Pancreas (tissue), 10 donors: ENCODE measurements at regions not wholly inside any gene's neighbourhood (a gene's known extent, or its start where the extent isn't known, plus 50 kb on each side); places are given as distances from the start of the nearest gene placed in this dataset.
A peak's percentile ranks its signal among the peaks of the same experiment; 100 is the strongest.

Experiments
- ATAC-seq, 4 donors: fragments of 200-7000 bp; cut with Tn5 transposase; one replicate each; pipeline versions ENCODE4 v1.8.0 to v1.9.1; 2020; ENCODE audit warnings: mild to moderate bottlenecking in 4 of 4, moderate library complexity in 4 of 4
- DNase-seq, 6 donors: peaks; one replicate each; pipeline ENCODE4 v3.0.0-alpha.2; 2020
- FAIRE-seq: peaks from 2 replicates; lab custom pipeline; 2012; peaks lifted over from hg19 to GRCh38; lab: Jason Lieb, UNC
- H3K27ac ChIP-seq, 4 donors: fragments of 200-600 bp; sonication (generic); 1 replicate in 3 of 4; 2 replicates in 1 of 4; pipeline versions ENCODE4 v1.5.0 to v1.8.0; 2020
- H3K27me3 ChIP-seq, 4 donors: fragments of 200-600 bp; one replicate each; pipeline ENCODE4 v1.8.0; 2021
- H3K36me3 ChIP-seq, 3 donors: fragments of 200-600 bp; sonication (generic) in 1 of 3; one replicate each; pipeline versions ENCODE4 v1.5.0 to v1.8.0; 2020 to 2021
- H3K4me1 ChIP-seq, 3 donors: fragments of 200-600 bp; one replicate each; pipeline ENCODE4 v1.8.0; 2021
- H3K4me3 ChIP-seq, 4 donors: fragments of 200-600 bp; sonication (generic) in 2 of 4; one replicate each; pipeline versions ENCODE4 v1.5.0 to v1.8.0; 2020 to 2021
- H3K9me3 ChIP-seq, 4 donors: fragments of 200-600 bp; one replicate each; pipeline ENCODE4 v1.8.0; 2021
- CTCF ChIP-seq, 4 donors: fragments of 200-600 bp; sonication (generic) in 3 of 4; IDR thresholded peaks; one replicate each; pipeline versions ENCODE4 v1.5.0 to v1.8.0; 2021; ENCODE audit warnings: antibody characterized with exemption in 4 of 4
- WGBS, 2 donors: extraction: QIAGEN DNeasy Blood & Tissue Kit; methylation state at CpG; one replicate each; pipeline ENCODE4 v1.1.7; 2013; 5-methylcytosine and 5-hydroxymethylcytosine counted together
- intact Hi-C, 3 donors: fragments of 100-400 bp; cut with DNase I; formaldehyde crosslinking; loops; one replicate each; pipeline versions ENCODE4 v1.11.1 to v1.14.2; 2022
- donor health status: healthy with polysubstance abuse.
- donor health status: DM: no; HTN: no; CAD: no; lungs with moderate emphysema.
- donor health status: DM: no; HTN: no; CAD: no.
- donor health status: control.
- donor health status: control.
- donor health status: Bipolar disorder and iron deficiency.
- donor health status: DM: yes; HTN: yes; CAD: no.
- donor health status: DM: no; HTN: no; CAD: no.
- donor health status: DM: no; HTN: no; CAD: no.
- donor health status: DM: yes; HTN: yes; CAD: no.

GRCh38 chr5:69019668-69020375 is 74.0 kb upstream of the SLC30A5 start:
- H3K36me3 ChIP-seq, result no peaks in the 10 kb centered on the region
- FAIRE-seq, result no peak
- H3K4me1 ChIP-seq, result no peaks in the 10 kb centered on the region
- DNase-seq, result no peak
- TF ChIP-seq CTCF (IDR thresholded peaks at IDR 0.05), result no peak
- H3K27ac ChIP-seq, result no peak overlapping the region
- H3K4me3 ChIP-seq, result no peak overlapping the region
- 74 to 77% methylated on average over 6 of the region's 6 CpGs for WGBS, 2 donors
- H3K9me3 ChIP-seq, result no peaks in the 10 kb centered on the region
- H3K27me3 ChIP-seq, result no peaks in the 10 kb centered on the region
- intact Hi-C loops, result no loop called here
- no peak for ATAC-seq

- Histone ChIP-seq H3K36me3 (no peaks in the 10 kb centered on the region), H3K4me3 (no peak overlapping the region), H3K27ac (no peak overlapping the region), H3K9me3 (no peaks in the 10 kb centered on the region), H3K27me3 (no peaks in the 10 kb centered on the region), H3K4me1 (no peaks in the 10 kb centered on the region)
- intact Hi-C loops, result no loop called here
- 38 to 40% methylated on average over 5 of the region's 5 CpGs for WGBS, 2 donors
- FAIRE-seq, result no peak
- DNase-seq, result peak in 2 of 6 donors; percentile 18 to 24
- ATAC-seq, result peak; percentile 66 to 95 (median 82)
- peak; percentile 12 to 50 (median 48) for TF ChIP-seq CTCF (IDR thresholded peaks at IDR 0.05)
These were observed 69.6 kb upstream of the SLC30A5 start for GRCh38 chr5:69024241-69024651.

GRCh38 chr5:69029292-69029691 is 64.5 kb upstream of the SLC30A5 start:
- Histone ChIP-seq H3K27me3 (no peaks in the 10 kb centered on the region), H3K36me3 (no peaks in the 10 kb centered on the region), H3K4me1 (no peaks in the 10 kb centered on the region), H3K27ac (no peak overlapping the region), H3K9me3 (no peaks in the 10 kb centered on the region), H3K4me3 (no peak overlapping the region)
- FAIRE-seq (no peak), ATAC-seq (no peak), DNase-seq (no peak)
- 87 to 94% methylated on average over 1 of the region's 1 CpG for WGBS, 2 donors
- intact Hi-C loops, result no loop called here
- no peak for TF ChIP-seq CTCF (IDR thresholded peaks at IDR 0.05)

- TF ChIP-seq CTCF (IDR thresholded peaks at IDR 0.05), result no peak
- no peak for DNase-seq
- Histone ChIP-seq H3K36me3 (no peaks in the 10 kb centered on the region), H3K27ac (no peak overlapping the region), H3K4me3 (no peak overlapping the region), H3K27me3 (no peaks in the 10 kb centered on the region), H3K4me1 (no peaks in the 10 kb centered on the region), H3K9me3 (no peaks in the 10 kb centered on the region)
- ATAC-seq, result no peak
- intact Hi-C loops, result no loop called here
- FAIRE-seq, result no peak
- 65 to 71% methylated on average over 5 of the region's 5 CpGs for WGBS, 2 donors
These were observed 63.3 kb upstream of the SLC30A5 start for GRCh38 chr5:69030358-69031062.

- DNase-seq (no peak), ATAC-seq (no peak), FAIRE-seq (no peak)
- Histone ChIP-seq H3K9me3 (no peaks in the 10 kb centered on the region), H3K36me3 (no peaks in the 10 kb centered on the region), H3K27ac (no peak overlapping the region), H3K4me1 (no peaks in the 10 kb centered on the region), H3K27me3 (no peaks in the 10 kb centered on the region), H3K4me3 (no peak overlapping the region)
- 85 to 99% methylated on average over 3 of the region's 3 CpGs for WGBS, 2 donors
- intact Hi-C loops, result no loop called here
- no peak for TF ChIP-seq CTCF (IDR thresholded peaks at IDR 0.05)
These were observed 61.8 kb upstream of the SLC30A5 start for GRCh38 chr5:69032009-69032408.
